Stomach (tissue), 4 donors: ENCODE measurements at regions not wholly inside any gene's neighbourhood (a gene's known extent, or its start where the extent isn't known, plus 50 kb on each side); places are given as distances from the start of the nearest gene placed in this dataset.

Experiments
- small RNA-seq, 4 donors: library from RNA; depleted of rRNA; stranded (forward); fragments of <200 nt; gene quantifications; one replicate each; pipeline ENCODE3, GENCODE V24; 2016

Small RNAs in the stretch of these regions (small RNA-seq; reads per million reads assigned to genes)
- gene RF00322, result 0 reads per million in 4 donors
- 0 reads per million in 4 donors for gene RNU6-1075P
